HG02840 (cell line): ENCODE measurements at regions not wholly inside any gene's neighbourhood (a gene's known extent, or its start where the extent isn't known, plus 50 kb on each side); places are given as distances from the start of the nearest gene placed in this dataset.

Source experiments
- ATAC-seq: cut with Tn5 transposase; IDR thresholded peaks from one replicate; pipeline ENCODE4 v1.9.1; 2021; ENCODE audit warnings: mild to moderate bottlenecking, moderate library complexity, moderate number of reproducible peaks; ENCODE audit not compliant: unreplicated experiment, low FRiP score

DNA sequence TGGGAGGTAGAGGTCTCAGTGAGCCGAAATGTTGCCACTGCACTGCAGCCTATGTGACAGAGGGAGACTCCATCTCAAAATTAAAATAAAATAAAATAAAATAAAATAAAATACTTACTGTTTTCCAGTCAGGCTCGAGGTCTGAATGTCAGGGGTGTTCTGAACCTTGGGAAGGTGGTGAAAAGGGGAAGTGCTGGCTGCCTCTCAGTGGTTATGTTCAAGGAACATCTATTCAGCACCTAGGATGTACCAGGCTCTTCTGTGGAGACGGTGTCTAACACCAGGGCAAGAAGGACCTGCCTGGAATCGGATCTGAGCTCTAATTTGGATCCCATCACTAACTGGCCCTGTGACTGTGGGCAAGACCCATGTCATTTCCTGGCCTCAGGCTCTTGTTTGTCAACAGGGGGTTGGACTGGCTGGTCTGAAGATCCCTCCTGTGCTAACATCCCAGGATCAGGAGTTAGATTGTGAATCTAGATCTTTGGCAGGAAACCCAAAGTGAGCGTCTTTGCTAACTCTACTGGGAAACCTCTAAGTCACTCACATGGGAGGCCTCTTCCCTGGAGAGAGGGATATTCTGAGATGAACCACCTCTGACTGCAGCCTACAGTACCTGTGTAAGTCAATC is 63.4 kb upstream of the SIRPG start:
- ATAC-seq = no peak

DNA sequence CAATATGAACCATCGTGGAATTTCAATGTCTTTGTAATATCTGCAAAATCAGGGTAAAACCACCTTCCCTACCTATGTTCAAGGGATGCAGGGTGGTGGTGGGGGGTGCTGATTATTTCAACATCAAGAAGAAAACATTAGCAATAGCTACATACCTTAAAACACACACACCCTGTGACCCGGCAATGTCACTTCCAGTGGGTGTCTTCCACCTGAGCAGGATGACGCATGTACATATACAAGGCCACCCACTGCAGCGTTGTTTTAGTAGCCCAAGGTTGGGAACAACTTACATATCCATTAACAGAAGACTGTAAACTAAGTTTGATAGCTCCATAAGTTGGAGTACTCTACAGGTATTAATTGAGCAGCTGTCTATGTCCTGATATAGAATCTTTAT is 62.6 kb upstream of the SIRPG start:
- ATAC-seq = no peak

DNA sequence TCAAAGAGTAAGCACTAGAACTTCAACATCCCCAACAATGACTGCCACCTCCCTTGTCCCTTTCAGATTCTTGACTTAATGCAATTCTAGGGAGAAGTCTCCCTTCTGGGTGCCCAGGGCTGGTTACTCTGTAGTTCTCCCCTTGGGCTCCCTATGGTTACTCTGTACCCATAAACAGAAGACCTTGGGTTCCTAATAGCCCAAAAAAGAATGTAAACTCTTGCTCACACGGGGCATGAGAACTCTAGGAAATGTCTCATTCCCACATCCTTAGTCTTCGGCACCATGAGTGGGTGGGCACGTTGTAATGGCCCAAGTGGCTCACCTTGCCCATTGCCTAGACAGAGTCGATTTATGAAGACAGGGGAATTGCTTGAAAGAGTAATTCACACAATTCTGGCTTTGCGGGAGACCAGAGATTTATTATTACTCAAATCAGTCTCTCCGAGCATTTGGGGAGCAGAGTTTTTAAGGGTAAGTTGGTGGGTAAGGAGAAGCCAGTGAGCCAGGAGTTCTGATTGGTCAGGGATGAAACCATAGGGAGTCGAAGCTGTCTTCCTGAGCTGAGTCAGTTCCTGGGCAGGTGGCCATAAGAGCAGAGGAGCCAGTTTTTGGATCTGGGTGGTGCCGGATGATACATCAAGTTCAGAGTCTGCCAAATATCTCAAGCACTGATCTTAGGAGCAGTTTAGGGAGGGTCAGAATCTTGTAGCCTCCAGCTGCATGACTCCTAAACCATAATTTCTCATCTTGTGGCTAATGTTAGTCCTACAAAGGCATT is 61.2 kb upstream of the SIRPG start:
- no peak for ATAC-seq

DNA sequence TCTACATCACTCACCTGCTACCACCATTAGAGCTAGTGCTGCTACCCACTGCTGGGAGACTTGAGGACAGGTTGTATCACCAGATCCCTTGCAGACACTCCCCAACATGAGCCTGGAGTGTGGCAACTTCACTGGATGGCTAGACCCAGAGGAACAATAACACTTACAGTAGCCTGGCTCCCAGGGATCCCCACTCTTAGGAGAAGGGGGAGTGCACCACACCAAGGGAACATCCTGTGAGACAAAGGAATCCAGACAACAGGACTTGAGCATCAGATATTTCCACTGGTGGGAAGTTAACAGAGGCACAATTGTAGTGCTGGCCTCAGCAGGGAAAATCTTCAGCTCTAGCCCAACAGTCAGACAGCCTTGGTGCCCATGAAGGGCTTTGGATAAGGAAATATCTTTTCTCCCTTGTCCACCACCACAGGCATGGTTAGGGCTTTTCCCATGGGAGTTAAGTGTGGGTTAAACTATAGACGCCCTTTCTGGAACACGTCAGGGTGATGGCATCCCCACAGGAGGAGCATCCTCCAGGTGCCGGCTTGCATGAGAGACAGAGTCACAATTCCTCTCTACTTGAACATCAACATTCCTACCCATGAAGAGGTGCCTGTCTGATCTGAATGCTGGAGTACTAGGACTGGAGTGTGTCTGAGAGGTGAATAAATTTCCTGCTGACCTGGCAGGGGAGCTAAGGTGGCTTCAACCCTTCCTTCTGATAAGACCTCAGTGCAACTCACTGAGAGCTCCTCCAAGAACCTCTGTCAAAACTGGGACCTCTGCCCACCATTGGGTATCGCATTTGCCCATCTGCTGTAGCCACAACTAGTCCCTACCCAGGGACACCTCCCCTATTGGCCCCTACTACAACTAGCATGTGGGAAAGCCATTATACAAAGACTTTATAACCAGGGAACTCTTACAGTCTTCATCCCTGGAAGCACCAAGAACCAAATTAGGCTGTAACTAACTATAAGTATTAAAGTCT is 55.4 kb upstream of the SIRPG start:
- ATAC-seq = no peak

DNA sequence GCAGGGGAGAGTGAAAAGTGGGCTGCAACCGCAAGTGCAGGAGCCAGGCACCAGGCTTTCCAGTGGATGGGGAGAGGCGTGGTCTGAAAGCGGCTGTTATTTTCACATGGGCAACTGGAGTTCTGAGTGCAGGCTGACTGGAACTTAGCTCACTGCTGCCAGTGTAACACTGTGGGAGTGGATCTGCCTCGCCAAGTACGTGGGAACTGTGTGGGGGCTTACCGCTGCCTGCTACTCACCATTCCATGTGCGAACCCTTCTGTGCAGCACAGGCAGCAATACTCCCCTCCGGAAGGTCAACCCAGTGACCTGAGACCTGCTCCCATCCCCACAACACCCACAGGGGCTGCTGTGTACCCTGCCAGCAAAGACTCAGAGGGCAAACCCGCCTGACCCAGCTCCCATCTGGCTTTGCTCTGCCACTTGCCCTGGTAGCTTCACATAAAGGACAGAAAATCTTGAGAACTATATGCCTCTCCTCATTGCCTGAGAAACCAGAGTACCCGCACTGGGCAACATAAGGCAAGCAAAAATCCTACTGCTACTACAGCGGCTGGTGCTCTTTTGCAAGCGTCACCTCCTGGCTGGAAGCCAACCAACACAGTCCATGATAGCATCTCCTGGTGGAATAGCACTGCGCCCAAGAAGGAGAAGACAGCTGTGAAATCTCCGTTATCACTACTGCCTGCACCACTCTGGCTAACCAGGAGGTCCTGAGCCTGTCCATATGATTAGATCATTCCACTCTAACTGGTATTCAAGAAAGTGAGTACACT is 54.4 kb upstream of the SIRPG start:
- ATAC-seq = no peak

DNA sequence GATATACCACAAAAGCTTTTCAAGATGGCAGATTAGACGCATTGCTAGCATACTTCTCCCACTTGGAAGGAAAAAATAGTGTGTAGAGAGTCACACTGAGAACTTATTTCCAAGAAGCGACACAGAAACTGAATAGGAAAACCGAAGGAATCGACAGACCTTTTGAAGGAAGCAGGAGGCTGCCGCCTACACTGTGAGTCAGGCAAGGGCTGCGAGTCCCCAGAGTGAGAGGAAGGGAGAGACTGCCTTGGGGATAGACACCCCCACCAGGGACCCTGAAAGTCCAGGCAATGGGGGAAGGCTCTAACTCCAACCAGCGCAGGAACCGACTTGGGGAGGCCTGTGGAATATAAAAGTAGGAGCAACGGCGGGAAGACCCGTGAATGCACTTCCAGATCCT is 53.7 kb upstream of the SIRPG start:
- ATAC-seq = no peak

DNA sequence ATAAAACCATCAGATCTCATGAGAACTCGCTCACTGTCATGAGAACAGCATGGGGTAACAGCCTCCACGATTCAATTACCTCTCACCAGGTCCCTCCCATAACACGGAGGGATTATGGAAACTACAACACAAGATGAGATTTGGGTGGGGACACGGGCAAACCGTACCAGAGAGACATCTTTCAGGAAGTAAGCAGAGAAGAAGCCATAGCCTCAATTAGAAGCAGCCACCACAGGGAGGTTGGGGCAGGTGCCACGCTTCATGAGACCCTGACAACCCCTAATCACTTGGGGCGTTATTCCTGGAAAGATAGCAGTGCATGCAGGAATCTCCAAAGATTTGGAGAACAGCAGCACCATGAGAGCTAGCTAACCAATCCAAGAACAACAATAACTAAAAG is 52.9 kb upstream of the SIRPG start:
- no peak for ATAC-seq

DNA sequence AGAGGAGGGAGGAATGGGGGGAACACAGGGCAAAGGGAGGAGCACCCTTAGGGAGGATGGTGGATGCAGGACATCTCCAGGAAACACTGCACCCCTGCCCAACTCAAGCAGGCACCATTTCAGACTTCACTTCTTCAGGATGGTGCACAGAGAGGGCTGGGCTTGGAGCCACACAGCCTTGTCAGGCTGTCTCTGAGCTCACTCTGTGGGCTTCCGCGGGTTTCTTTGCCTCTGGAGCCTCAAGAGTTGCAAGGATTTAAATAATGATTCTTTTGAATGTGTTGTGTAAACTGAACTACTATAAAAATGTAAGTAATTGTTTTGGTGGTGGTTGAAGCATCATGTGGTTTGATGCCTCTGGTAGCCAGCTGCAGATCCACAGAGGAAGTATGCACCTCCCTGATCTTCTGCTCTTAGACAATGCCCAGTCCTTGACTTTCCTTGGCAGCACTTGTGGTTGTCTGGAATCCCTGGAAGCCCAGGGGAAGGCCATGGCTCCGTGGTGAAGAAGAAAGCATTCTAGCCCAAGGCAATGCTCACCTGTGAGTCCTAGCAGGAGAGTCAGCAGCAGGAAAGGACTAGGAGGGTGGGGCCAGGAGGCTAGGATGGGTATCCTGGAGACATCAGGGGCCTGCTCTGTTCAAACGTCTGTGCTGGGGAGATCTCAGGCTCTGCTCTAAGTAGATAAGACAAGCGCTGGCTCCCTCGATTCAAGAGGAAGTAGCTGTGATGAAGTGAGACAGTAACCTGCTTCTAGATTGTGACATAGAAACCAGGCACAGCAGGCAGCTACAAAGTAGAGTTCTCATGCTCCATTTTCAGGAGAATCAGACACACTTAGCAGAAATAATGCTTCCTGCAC is 50.2 kb upstream of the SIRPG start:
- no peak for ATAC-seq
